HG02610 (cell line): ENCODE measurements at regions not wholly inside any gene's neighbourhood (a gene's known extent, or its start where the extent isn't known, plus 50 kb on each side); places are given as distances from the start of the nearest gene placed in this dataset.

Experiments
- ATAC-seq: cut with Tn5 transposase; IDR thresholded peaks from one replicate; pipeline ENCODE4 v1.9.1; 2021; ENCODE audit warnings: mild to moderate bottlenecking, moderate library complexity; ENCODE audit not compliant: unreplicated experiment

DNA sequence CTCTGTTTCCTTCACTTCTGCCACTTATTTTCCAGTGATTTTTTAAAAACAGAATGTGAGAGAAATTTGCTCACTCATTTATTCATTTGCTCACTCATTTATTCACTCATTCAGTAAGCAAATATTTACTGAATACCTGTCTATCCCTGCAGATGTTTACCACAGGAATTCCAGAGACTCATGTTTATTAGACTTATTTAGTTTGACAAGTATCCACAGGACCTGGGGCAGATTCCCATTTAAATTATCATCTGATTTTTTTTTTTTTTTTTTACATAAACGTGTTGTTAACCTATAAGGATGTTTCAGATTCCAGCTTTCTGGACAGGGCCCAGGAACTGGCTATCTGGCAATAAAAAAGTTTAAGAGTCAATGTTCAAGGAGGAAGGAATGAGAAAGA is 175.1 kb upstream of the ERBB4 start:
- no peak for ATAC-seq

DNA sequence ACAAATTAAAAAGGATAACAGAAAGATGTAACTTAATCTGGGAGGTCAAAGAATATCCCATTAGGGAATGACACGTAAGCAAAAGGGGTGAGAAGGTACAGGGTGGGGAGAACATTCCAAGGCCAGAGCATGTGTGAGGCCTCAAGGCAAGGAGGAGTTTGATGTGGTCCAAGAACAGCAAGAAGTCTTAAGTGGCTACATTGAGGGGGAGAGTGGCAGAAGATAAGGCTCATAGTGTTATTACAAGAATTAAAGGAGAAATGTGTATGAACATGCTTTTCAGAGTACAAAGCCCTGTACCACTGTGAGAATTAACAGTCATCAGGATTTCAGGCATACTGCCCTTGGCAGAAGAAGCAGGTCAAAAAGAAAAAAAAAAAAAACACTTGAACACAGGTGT is 174.4 kb upstream of the ERBB4 start:
- ATAC-seq: no peak

DNA sequence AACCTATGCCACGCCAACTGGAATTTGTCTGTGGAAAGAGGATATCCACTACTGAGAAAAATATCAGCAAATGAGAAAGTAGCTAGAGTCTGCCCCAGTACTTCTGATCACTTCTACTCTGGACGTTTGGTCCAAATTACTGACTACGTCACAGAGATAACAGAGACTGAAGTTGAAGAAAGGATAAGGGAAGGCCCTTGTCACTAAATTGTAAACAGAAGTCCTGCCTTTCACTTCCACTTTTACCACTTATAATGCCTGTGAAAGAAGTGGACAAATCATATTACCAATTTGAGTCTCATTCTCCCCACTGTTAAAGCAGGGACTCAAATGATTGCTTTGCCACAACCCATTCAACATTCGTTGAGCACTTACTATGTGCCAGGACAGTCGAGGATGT is 173.9 kb upstream of the ERBB4 start:
- ATAC-seq: no peak

DNA sequence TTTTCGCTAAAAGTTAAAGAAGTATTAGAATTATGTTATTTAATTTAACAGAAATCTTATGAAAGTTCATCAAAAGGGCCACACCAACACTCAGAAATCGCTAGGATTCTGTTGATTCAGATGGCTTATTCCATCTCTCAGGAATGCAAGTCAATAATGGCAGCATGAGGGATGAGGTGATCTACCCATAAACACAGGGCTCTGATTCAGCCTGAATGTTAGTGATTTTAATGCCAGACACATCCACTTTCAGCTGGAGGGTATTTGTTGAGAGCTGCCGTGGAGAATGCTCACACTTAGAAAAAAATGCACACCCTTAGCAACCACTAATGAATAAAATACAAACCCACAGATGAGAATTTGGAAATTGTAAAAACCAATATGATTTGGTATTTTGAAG is 173.3 kb upstream of the ERBB4 start:
- ATAC-seq: no peak

DNA sequence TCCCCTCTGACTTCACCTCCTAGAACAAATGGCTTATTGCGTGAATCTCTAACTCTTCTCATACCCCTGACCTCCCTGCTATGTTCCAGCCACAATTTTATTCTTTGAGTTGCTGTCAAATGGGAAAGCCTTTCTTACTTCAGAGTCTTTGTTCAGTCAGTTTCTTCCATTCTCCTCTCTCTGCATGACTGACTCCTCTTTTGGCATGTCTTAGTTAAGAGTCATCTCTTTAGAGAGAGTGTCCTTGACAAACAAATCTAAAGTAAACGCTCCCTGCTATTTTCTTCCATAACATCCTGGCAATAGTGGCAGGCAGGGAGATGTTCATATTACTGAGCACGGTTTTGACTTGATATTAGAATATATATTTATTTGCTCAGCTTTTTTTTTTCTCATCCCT is 170.7 kb upstream of the ERBB4 start:
- no peak for ATAC-seq

DNA sequence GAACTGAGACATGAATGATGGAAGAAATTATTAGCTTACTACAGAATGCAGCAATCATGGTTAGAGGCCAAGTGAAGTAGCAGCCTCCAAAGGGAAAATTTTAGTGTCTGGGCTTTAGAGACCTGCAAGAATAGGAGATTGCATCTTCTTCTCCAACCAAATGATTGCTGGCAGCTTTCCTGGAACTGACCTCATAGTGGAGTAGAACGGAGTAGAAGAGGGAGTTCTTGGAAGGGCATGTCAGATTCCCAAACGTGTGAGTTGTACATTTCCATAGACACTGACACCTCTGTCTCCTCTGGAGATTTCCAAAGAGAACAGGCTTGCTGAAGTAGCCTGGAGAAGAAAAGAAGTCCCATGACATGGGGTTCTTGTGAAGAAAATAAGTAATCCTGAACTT is 169.8 kb upstream of the ERBB4 start:
- no peak for ATAC-seq

DNA sequence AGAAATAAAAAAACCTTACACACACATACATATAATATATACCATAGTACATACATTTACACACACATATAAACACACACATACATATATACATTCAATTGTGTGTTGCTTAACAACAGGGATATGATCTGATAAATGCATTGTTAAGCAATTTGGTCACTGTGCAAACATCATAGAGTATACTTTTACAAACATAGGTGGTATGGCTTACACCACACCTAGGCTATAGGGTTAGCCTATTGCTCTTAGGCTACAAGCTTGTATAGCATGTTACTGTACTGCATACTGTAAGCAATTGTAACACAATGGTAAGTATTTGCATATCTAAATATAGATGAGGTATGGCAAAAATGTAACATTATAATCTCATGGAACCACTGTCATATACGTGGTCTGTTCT is 156.8 kb upstream of the ERBB4 start:
- no peak for ATAC-seq

DNA sequence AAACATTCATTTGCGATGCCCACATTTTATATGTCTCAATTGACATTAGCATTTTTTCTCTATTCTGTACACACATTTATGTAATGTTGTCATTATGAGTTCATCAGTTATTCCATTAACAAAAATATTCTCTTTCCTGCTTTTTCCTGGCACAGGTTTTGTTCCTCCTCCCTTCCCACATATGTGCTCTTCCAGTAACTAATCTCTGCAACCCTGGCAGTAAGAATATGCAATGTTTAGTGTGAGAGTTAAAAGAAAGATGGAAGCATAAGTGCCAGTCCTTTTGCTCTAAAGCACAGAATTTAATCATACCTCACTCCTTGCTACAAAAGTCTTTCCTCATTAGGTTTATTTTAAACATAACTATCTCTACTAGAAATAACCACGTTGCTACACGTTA is 155.8 kb upstream of the ERBB4 start:
- ATAC-seq: no peak

DNA sequence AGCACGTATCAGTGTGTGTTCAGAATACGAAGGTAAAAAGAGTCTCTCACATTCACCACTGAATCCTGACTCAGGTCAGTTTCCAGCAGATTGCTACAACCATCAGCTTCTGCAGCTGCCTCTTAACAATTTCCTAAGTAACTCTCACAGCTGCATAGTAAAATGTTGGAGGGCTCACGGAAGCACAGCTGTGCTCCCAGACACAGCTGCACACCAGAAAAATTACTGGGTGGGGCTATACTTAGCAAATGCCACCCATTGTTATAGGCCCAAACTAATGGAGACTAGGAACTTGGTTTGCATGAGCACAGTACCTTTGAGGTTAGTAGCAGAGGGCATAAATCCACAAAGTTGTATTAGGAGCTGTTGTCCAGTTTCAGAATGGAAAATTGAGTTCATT is 153.9 kb upstream of the ERBB4 start:
- ATAC-seq: no peak

DNA sequence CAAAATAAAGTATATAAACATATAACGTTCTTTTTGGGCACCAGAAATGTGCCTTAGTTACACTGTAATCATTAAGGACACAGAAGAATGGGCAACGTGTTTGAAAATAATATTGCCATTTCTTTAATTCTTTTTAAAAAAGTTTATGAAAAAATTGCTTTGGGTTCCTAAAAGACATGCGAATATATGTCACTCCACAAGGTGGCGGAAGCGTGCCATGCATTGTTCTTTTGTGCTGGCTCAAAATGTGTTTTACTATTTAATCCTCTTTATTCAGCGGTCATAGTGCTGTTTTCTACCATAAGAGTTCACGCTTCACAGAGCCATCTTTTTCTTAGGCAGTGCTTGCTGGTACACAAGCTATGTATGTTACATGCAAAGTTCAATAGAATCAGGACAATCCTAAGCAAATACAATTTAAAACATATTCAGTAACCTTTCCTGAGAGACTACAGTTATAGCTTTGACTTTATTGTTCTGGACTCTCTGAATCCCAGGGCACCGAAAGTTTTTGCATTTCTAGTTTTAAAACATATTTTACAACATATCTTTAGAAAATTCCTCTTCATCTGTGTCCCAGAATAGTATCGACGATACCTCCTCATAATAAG is 147.8 kb upstream of the ERBB4 start:
- peak; percentile 62 for ATAC-seq

DNA sequence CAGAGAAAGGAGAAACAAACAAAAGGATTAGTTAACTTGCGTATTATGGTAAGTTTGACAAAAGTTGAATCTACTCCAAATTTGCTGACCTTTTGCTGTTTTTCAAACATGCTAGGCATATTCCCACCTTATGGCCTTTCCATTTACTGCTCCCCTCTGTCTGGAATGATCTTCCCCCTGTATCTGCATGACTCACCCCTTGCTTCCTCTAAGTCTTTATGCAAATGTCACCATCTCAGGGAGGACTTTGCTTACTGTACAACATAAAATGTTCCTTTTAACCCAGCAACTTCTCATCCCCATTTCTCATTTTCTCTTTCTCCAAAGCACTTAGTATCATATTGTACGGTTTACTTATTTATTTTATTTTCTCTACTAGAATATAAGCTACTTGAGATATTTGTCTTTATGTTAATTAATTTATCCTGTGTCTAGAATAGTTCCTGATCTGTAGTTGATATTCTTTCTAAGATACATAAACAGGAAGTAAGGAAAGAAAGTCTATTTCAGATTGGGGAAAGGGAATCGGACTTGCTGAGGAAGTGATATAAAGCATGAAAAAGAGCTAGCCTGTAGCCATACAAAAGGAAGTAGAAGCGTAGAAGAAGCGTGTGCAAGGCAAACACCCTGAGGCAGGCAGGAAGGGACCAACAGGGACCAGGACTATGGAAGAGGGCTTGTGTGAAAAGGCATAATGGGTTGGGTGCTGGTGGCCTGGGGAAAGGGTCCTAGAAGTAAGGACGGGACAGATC is 144.9 kb upstream of the ERBB4 start:
- ATAC-seq: no peak

DNA sequence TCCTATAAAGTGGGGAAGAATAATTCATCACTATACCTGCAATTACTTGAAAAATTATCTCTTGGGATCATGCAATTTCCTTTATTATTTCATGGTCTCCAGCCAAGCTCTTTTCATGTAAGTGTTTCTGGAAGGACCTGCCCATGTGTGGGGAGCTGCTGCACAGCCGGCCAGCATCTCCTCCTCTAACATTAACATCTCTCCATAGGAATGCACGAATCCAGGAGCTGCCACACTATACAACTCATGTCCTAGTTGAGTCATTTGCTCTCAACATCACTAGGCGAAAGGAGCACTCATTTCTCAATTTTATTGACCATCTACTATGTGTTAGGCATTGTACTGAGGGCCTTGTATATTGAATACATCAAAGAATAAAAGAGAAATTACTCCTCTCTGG is 144.3 kb upstream of the ERBB4 start:
- ATAC-seq: no peak

DNA sequence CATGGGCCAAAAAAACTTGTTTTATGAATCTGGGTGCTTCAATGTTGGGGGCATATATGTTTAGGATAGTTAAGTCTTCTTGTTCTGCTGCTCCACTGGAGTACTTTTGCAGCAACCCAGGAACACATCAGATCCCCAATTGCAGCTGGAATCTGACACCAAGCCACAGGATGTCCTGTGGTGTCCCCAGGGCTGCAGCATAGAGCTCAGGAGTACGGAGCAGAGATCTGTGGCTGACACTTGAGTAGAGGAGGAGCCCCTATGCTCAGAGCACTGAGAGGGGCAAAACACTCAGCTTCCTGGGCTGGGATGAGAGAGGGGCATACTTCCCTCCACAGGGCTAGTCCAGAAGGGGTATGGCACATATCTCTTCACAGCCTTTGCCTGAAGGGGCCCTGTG is 138.9 kb upstream of the ERBB4 start:
- ATAC-seq: no peak

DNA sequence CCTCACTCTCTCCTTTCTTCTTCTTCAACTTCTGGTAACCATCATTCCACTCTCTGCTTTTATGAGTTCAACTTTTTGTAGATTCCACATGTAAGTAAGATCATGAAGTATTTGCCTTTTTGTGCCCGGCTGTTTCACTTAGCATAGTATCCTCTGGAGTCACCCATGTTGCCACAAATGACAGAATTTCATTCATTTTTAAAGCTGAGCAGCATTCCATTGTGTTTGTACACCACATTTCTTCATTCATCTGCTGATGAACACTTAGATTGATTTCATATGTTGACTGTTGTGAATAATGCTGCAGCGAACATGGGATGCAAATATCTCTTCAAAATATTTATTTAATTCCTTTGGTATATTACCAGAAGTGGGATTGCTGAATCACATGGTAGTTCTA is 133.6 kb upstream of the ERBB4 start:
- no peak for ATAC-seq

DNA sequence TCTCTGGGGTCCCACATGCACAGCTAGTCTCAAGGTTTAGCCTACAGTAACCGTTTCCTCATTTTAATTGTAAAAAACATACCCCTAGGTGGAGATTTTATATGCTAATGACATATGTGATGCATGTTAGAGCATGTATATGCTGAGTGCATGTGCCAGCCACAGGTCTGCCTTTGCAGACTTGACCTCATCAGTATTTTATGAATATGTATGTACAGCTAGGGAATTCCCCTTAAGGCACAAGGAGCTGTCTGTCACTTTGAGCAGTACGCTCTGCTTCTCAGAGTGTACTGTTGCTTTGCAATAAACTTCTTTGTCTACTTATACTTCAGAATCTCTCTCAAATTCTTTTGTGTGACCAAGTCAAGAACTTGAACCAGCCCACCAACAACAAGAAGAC is 131.2 kb upstream of the ERBB4 start:
- peak; percentile 52 for ATAC-seq

DNA sequence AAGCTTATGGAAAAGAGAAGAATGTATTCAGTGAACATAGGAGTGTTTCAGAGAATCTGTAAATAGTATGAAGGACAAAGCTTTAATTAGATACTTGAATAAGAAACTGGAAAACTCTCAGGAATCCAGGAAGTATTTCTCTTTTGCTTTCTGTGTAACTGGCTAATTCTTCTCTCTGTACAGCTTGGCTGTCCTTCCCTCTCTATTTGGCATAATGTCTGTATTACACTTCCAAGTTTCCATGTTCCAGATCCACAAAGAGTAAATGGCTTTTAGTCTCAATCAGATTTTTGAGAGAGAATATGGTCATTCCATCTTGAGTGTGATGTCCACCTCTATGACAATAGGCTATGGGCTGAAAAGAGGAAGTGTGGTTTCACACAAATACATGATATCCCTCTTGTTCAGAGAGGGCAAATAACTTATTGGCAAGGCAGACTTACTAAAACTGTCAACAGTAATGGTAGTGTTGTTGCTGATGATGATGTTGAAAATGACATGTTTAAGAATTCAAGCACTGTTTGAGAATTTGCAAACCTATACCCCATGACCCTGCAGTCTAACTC is 129.2 kb upstream of the ERBB4 start:
- ATAC-seq: no peak

DNA sequence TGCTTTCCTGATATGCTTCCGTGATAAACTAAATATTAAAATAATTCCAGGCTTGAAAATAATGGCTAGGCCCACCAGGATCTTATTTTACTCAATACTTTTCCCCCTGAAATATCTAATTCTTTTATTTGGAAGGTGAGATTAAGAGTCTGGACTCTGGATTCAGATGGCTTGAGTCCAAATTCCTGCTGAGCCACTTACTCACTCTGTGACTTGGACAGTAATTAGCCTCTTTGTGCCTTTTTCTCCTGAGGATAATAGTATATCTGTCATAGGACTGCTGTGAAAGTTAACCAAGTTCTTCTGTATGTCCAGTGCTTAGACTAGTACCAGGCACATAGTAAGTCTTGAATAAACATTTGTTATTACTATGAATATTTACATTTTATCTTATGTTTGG is 127.3 kb upstream of the ERBB4 start:
- no peak for ATAC-seq

DNA sequence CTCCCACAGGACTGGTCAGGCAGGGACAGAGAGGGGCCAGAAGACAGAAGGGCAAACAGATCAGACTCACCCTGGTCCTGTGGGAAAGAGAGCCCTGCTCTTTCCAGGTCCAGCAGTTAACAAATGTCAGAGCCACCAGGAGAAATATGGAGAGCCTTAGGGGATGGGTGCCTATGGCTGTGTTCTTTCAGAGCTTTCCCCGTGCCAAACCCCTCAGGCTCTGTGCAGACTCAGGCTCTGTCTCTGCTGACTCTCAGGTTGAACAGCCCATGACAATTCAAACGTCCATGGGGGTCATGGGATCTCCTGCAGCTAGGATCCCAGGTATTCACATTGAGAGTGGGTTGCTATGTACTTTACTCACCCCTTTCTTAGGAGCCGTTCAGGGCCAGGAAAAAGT is 120.8 kb upstream of the ERBB4 start:
- no peak for ATAC-seq

DNA sequence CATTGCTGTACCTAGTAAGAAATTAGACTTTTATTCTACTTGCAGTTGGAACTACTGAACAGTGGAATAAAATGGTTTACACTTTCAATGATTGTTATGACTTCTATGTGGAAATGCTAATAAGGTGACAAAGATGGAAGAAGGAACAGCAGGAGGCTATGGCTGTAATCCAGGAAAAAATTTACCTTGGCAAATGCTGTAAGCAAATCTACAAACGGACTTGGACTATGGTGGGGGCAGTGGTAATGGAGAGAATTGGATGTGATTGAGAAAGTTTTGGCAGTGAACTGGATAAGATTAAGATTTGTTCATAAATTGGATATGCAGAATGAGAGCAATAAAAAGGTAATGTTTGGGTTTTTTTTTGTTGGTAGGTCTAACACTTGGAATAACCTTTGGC is 111.0 kb upstream of the ERBB4 start:
- ATAC-seq: no peak

DNA sequence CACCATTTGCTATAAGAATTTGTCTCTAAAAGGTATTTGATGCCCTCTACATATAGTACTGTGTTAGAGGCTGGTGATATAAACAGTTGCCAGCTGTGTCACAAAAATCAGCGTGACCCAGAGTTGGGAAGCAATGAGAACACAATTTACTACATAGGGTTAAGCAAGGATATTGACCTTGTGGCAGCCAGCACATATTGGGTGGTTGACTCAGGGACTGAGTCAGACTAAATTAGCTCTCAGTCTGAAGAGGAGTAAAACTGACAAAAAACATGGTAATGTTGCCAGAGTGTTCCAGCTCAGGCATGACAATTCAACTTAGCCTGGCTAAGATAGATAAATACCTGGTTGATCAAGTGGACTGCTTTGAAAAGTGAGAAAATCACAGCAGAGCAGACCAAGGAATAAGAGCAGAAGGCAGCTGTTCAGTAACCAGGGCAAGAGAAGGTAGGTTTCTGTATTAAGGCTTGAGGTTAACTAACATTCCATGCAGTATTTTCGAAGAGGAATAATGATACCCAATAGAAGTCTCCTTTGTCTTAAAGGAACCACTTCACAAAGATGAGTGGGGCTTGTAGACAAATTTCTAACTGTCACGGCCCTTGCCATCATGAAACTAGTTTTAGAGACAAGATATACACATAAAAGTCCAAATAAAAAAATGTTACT is 108.2 kb upstream of the ERBB4 start:
- no peak for ATAC-seq

DNA sequence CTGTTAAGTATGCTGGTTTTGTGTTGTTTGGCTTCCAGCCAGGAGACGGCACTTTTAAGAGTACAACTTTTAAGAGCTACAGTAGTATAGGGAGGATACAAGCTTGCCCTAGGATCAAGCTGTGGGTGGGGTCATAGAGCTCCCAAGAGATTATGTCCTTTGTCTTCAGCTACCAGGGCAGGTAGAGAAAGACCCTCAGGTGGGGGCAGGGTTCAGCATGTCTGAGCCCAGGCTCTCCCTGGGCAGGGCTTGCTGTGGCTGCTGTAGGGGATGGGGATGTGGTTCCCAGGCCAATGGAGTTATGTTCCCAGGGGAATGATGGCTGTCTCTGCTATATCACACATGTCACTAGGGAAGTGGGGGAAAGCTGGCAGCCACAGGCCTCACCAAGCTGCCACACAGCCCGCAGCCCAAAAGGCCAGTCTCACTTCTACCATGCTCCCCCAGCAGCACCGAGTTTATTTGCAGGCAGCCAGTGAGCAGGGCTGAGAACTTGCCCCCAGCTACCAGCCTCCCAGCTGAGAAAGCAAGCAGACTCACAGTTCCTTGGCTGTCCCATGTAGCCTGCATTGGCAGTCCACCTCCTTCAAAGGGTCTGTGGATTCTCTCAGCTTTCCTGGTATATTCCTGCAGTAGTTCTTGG is 105.7 kb upstream of the ERBB4 start:
- no peak for ATAC-seq

DNA sequence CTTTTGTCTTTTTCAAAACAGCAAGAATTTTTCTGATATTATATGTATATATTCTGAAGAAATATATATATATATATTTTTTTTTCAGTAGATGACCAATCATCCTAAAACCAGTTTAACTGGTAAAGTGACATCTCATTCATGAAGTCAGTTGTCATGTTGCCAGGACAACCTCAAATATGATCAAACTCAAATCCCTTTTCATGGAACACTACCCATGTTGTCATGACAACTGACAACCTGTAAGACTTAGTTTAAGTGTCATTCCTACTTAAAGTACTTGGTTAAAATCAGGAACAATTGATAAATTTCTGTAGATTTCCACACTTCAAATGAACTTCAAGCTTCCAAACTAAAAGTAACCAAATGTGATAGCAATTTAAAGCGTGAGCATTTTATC is 101.8 kb upstream of the ERBB4 start:
- ATAC-seq: no peak
